GM12891 (cell line): ENCODE measurements at regions not wholly inside any gene's neighbourhood (a gene's known extent, or its start where the extent isn't known, plus 50 kb on each side); places are given as distances from the start of the nearest gene placed in this dataset.

Experiments used
- DNase-seq: peaks from one replicate; pipeline ENCODE4 v3.0.0; 2011; ENCODE audit warnings: low spot score; ENCODE audit not compliant: insufficient read length
- FAIRE-seq: peaks from 2 replicates; lab custom pipeline; 2011; peaks lifted over from hg19 to GRCh38; lab: Jason Lieb, UNC
- PAX5 ChIP-seq: IDR thresholded peaks from 2 replicates; pipeline ENCODE4 v1.6.1; 2011; ENCODE audit warnings: low read length, moderate library complexity, mild to moderate bottlenecking; ENCODE audit not compliant: insufficient read depth, severe bottlenecking
- POLR2A ChIP-seq: IDR thresholded peaks from 2 replicates; pipeline ENCODE4 v1.6.1; 2011; ENCODE audit warnings: low read depth, low read length, control low read depth
- POLR2AphosphoS5 ChIP-seq: IDR thresholded peaks from 2 replicates; pipeline ENCODE4 v1.6.1; 2011; ENCODE audit warnings: low read depth, low read length, control low read depth
- POU2F2 ChIP-seq: IDR thresholded peaks from 2 replicates; pipeline ENCODE4 v1.6.1; 2011; ENCODE audit warnings: low read depth, mild to moderate bottlenecking, control low read depth, low read length, moderate library complexity
- SPI1 ChIP-seq: IDR thresholded peaks from 2 replicates; pipeline ENCODE4 v1.6.1; 2011; ENCODE audit warnings: low read depth, low read length, control low read depth
- TAF1 ChIP-seq: IDR thresholded peaks from 2 replicates; pipeline ENCODE4 v1.6.1; 2011; ENCODE audit warnings: low read depth, low read length, control low read depth

GRCh38 chr12:105927564-105927963 lies 211.2 kb downstream of the NUAK1 start:
- no peak for DNase-seq
- FAIRE-seq = no peak
- TF ChIP-seq TAF1 = no peak
- no peak for TF ChIP-seq POLR2AphosphoS5
- TF ChIP-seq POLR2A = no peak
- TF ChIP-seq POU2F2 = no peak
- no peak for TF ChIP-seq PAX5
- TF ChIP-seq SPI1 = no peak

GRCh38 chr12:105928436-105928835 lies 210.3 kb downstream of the NUAK1 start:
- FAIRE-seq (no peak), DNase-seq (no peak)
- no peak for TF ChIP-seq SPI1
- TF ChIP-seq POLR2AphosphoS5 = no peak
- TF ChIP-seq TAF1 = no peak
- TF ChIP-seq POU2F2 = no peak
- TF ChIP-seq PAX5 = no peak

GRCh38 chr12:105929192-105929591 lies 209.6 kb downstream of the NUAK1 start:
- FAIRE-seq (no peak), DNase-seq (no peak)
- TF ChIP-seq SPI1 (no peak), TAF1 (no peak), POU2F2 (no peak), PAX5 (no peak), POLR2A (no peak), POLR2AphosphoS5 (no peak)

GRCh38 chr12:105930557-105931503 lies 207.9 kb downstream of the NUAK1 start:
- FAIRE-seq (no peak), DNase-seq (no peak)
- no peak for TF ChIP-seq PAX5
- no peak for TF ChIP-seq SPI1
- no peak for TF ChIP-seq POU2F2
- TF ChIP-seq POLR2A = no peak
- no peak for TF ChIP-seq POLR2AphosphoS5

GRCh38 chr12:105931762-105932570 lies 206.8 kb downstream of the NUAK1 start:
- no peak for FAIRE-seq
- TF ChIP-seq POLR2A (no peak), POU2F2 (no peak), SPI1 (no peak), PAX5 (no peak), POLR2AphosphoS5 (no peak), TAF1 (no peak)
- DNase-seq = no peak

- TF ChIP-seq TAF1 (no peak), POLR2AphosphoS5 (no peak), SPI1 (no peak), POU2F2 (no peak), POLR2A (no peak), PAX5 (no peak)
- DNase-seq = no peak
- no peak for FAIRE-seq
Observed at GRCh38 chr12:105933671-105934665, 204.8 kb downstream of the NUAK1 start.

- DNase-seq (no peak), FAIRE-seq (no peak)
- TF ChIP-seq POLR2AphosphoS5 (no peak), PAX5 (no peak), POLR2A (no peak), POU2F2 (no peak), SPI1 (no peak), TAF1 (no peak)
Observed at GRCh38 chr12:105935106-105935505, 203.6 kb downstream of the NUAK1 start.

GRCh38 chr12:105935981-105936380 lies 202.8 kb downstream of the NUAK1 start:
- FAIRE-seq (no peak), DNase-seq (no peak)
- no peak for TF ChIP-seq TAF1
- TF ChIP-seq POU2F2 = no peak

GRCh38 chr12:105936496-105936895 lies 202.3 kb downstream of the NUAK1 start:
- no peak for TF ChIP-seq SPI1
- no peak for TF ChIP-seq TAF1
- TF ChIP-seq PAX5 = no peak
- TF ChIP-seq POLR2AphosphoS5 = no peak
- DNase-seq (no peak), FAIRE-seq (no peak)
